Epithelial cell of proximal tubule (primary cell): ENCODE measurements at regions not wholly inside any gene's neighbourhood (a gene's known extent, or its start where the extent isn't known, plus 50 kb on each side); places are given as distances from the start of the nearest gene placed in this dataset.
"Not testable (repeated sequence)": the region's sequence is repeated elsewhere in the genome, so short reads cannot be mapped to it uniquely, and the experiment has no call there.

Experiments used
- DNase-seq: peaks from one replicate; pipeline ENCODE4 v3.0.0-alpha.2; 2011; ENCODE audit warnings: low read depth
- H3K4me3 ChIP-seq: 2 replicates; pipeline ENCODE4 v1.5.1; 2011; ENCODE audit warnings: low read depth, mild to moderate bottlenecking, low read length
- CTCF ChIP-seq: conservative IDR thresholded peaks from 2 replicates; pipeline ENCODE4 v1.5.1; 2012; ENCODE audit warnings: low read depth, mild to moderate bottlenecking, low read length

- TF ChIP-seq CTCF = no peak
- no peak overlapping the region for H3K4me3 ChIP-seq
- peak; percentile 89 for DNase-seq
Measured at GRCh38 chr14:78005325-78005724, 164.8 kb upstream of the NRXN3 start.

- DNase-seq = no peak
- TF ChIP-seq CTCF = no peak
- no peak overlapping the region for H3K4me3 ChIP-seq
Measured at GRCh38 chr14:78007160-78007559, 163.0 kb upstream of the NRXN3 start.

GRCh38 chr14:78010688-78011087 lies 159.5 kb upstream of the NRXN3 start:
- peak; percentile 87 for DNase-seq
- H3K4me3 ChIP-seq = no peak overlapping the region
- TF ChIP-seq CTCF = no peak

GRCh38 chr14:78013911-78014310 lies 156.3 kb upstream of the NRXN3 start:
- not testable (repeated sequence) for H3K4me3 ChIP-seq, DNase-seq

GRCh38 chr14:78016532-78016931 lies 153.6 kb upstream of the NRXN3 start:
- no peak for DNase-seq
- TF ChIP-seq CTCF = no peak

GRCh38 chr14:78018283-78018682 lies 151.9 kb upstream of the NRXN3 start:
- no peak for TF ChIP-seq CTCF
- no peak for DNase-seq
- H3K4me3 ChIP-seq = no peak overlapping the region

More at GRCh38 chr14:78016532-78016931, 153.6 kb upstream of the NRXN3 start:
- H3K4me3 ChIP-seq = no peak overlapping the region

- DNase-seq = no peak
- H3K4me3 ChIP-seq = no peak overlapping the region
- TF ChIP-seq CTCF = peak; percentile 82
Measured at GRCh38 chr14:78022059-78022458, 148.1 kb upstream of the NRXN3 start.

- H3K4me3 ChIP-seq = no peak overlapping the region
- DNase-seq = no peak
- TF ChIP-seq CTCF = no peak
Measured at GRCh38 chr14:78023112-78023511, 147.1 kb upstream of the NRXN3 start.
